Choroid plexus epithelial cell (primary cell): ENCODE measurements at regions not wholly inside any gene's neighbourhood (a gene's known extent, or its start where the extent isn't known, plus 50 kb on each side); places are given as distances from the start of the nearest gene placed in this dataset.

Experiments
- DNase-seq: peaks from one replicate; pipeline ENCODE4 v3.0.0-alpha.2; 2010; ENCODE audit warnings: low read depth
- H3K4me3 ChIP-seq: 2 replicates; pipeline ENCODE4 v1.5.1; 2011; ENCODE audit warnings: low read depth, mild to moderate bottlenecking, control low read depth, low read length, moderate library complexity
- TF ChIP-seq, protein P1 (sequence below): conservative IDR thresholded peaks from 2 replicates; pipeline ENCODE4 v1.5.1; 2011; ENCODE audit warnings: low read depth, mild to moderate bottlenecking, control low read depth, inconsistent platforms, low read length, moderate library complexity

DNA sequence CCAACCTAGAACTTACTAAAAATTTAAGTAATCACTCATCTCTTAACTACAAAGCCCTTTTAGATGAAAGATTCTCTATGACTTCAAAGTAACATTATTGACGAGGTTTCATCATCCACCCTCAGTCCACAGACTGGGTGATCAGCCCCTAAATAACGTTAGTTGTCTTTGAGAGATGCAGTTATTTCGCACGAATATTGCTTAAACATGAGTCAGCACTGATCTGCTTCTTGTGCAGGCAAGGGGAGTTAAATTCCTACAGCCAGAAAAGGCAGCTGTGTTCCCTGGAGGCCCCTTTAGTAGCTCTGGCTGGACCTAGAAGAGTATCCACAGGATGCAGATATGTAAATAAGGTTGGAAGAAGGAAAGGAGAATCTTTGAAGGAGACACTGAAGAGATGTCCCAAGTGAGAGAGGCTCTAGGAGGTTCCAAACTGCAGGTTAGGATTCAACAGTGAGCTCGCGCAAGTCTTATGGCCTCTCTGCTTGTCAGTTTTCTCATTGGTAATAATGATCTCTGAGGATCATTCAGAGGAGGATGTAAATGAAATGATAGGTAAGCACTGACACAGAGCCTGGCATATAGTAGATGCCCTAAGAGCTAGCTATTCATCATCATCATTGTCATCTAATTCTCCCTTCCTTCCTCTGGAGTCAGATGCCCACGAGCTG lies 122.2 kb upstream of the MAN2A1 start:
- no peak overlapping the region for H3K4me3 ChIP-seq
- DNase-seq, result peak; percentile 62
- TF ChIP-seq, protein P1, sequence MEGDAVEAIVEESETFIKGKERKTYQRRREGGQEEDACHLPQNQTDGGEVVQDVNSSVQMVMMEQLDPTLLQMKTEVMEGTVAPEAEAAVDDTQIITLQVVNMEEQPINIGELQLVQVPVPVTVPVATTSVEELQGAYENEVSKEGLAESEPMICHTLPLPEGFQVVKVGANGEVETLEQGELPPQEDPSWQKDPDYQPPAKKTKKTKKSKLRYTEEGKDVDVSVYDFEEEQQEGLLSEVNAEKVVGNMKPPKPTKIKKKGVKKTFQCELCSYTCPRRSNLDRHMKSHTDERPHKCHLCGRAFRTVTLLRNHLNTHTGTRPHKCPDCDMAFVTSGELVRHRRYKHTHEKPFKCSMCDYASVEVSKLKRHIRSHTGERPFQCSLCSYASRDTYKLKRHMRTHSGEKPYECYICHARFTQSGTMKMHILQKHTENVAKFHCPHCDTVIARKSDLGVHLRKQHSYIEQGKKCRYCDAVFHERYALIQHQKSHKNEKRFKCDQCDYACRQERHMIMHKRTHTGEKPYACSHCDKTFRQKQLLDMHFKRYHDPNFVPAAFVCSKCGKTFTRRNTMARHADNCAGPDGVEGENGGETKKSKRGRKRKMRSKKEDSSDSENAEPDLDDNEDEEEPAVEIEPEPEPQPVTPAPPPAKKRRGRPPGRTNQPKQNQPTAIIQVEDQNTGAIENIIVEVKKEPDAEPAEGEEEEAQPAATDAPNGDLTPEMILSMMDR, result no peak

DNA sequence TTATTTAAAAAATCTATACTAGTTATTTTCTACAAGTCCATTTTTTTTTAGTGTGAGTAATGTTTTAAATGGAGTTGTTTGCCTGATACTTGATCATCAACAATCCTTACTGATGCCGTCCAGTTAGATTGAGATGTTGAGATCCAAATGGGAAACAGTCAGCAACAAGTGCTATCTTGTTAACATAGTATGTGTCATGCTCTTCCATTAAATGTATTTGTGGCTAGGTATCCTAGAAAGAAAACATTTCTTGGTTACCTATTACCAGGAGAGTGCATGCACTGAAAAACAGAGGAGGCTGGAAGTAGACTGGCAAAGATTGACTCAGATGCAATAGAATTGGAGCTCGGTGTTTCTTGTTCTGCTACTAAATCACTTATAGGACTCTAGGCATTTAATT lies 123.4 kb upstream of the MAN2A1 start:
- H3K4me3 ChIP-seq, result no peak overlapping the region
- no peak for DNase-seq
- TF ChIP-seq, protein P1, result no peak

DNA sequence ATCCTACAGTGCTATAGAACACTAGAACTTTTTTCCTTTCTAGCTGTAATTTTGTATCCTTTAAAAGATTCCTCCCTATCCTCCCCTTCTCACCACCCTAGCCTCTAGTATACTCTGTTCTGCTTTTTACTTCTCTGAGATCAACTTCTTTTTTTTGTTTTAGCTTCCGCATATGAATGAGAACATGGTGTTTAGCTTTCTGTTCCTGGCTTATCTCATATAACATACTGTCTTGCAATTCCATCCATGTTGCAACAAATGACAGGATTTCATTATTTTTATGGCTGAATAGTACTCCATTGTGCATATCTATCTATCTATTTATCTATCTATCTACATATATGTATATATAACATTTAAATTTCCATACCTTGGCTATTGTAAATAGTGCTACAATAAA lies 126.0 kb upstream of the MAN2A1 start:
- no peak overlapping the region for H3K4me3 ChIP-seq
- TF ChIP-seq, protein P1, result no peak
- no peak for DNase-seq

DNA sequence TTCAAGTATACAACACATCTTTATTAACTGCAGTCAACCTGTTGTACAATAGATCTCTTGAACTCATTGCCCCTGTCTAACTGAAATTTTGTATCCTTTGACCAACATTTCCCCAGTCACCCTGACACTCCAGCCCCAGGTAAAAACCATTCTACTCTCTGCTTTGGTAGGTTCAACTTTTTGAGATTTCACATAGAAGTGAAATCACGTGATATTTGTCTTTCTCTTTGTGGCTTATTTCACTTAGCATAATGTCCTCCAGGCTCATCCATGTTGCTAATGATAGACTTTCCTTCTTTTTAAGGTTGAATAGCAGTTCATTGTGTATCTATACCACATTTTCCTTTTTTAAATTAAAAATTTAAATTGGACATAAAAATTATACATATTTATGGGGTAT lies 126.5 kb upstream of the MAN2A1 start:
- TF ChIP-seq, protein P1, result no peak
- no peak for DNase-seq
- H3K4me3 ChIP-seq, result no peak overlapping the region

DNA sequence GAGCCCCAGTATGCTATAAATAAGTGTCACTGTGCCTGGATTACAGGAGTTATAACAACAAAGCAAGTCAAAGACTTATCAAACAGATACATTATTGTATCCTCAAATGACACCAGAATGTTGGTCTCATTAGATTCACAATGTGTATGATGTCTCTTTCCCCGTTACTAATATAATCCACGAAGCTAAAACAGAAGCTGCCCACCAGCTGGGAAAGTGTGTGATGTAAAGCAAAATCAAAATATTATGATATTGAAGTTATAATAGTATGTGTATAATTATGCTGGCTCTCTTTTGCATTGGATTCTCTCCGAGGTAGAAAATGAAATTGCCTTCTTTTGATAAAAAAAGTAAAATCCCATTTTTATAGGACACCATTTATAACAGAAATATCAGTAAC lies 127.3 kb upstream of the MAN2A1 start:
- DNase-seq, result no peak
- TF ChIP-seq, protein P1, result no peak
- H3K4me3 ChIP-seq, result no peak overlapping the region

DNA sequence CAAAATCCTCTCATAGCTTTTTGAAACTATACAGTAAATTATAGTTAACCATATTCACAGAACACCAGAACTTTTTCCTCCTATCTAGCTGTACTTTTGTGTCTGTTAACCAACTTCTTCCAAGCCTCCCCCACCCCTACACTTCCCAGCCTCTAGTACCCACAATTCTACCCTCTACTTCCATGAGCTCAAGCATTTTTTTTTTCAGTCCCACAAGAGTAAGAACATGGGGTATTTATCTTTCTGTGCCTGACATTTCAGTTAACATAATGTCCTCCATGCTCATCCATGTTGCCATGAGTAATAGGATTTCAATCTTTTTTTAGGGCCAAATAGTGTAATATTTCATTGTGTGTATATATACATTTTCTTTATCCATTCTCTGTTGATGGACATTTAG lies 128.3 kb upstream of the MAN2A1 start:
- TF ChIP-seq, protein P1, result no peak
- DNase-seq, result no peak
- no peak overlapping the region for H3K4me3 ChIP-seq

DNA sequence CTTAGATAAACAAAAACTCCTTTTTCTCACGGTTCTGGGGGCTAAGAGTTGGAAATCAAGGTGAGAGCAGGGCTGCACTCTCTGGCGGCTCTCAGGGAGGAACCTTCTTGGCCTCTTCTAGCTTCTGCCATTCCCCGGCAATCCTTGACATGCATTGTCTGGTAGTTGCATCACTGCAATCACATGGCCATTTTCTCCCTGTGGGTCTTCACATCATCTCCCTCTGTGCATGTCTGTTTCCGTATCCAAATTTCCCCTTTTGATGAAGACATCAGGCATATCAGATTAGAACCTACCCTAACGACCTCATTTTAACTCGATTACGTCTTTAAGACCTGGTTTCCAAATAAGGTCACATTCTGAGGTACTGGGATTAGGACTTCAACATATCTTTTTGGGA lies 129.2 kb upstream of the MAN2A1 start:
- no peak overlapping the region for H3K4me3 ChIP-seq
- TF ChIP-seq, protein P1, result no peak
- DNase-seq, result no peak
